ENCODE measurements at regions not wholly inside any gene's neighbourhood (a gene's known extent, or its start where the extent isn't known, plus 50 kb on each side); places are given as distances from the start of the nearest gene placed in this dataset.

DNA sequence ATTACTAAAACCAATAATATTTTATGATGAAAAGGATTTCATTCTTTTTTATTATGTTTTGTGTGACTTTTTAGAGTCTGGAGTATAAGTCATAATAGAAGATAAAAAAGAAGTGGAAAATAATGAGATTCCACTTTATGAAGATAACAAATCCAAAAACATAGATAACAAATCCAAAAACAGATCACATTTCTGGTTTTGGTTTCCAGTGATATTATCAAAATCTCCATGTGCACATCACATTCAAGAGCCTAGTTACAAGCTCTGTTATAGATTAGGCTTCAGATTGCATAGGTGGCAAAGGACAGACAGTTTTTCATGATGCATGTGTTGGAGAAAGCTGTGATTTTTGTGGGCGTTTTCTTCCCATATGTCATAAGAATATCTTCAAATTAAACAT lies 648.2 kb downstream of the STK39 start:
- H3K36me3 ChIP-seq: no peaks in the 10 kb centered on the region
- no peaks in the 10 kb centered on the region for H3K27me3 ChIP-seq
- H3K4me3 ChIP-seq: no peak overlapping the region
- no peaks in the 10 kb centered on the region for H3K4me1 ChIP-seq
- no peak for DNase-seq
- in situ Hi-C loops (cut with MboI; ENCODE audit: low pct_ligation_motif_present in 1 of 4, low pct_unique_long_range_greater_than_20kb in 1 of 4, low sequenced_read_pairs in 3 of 4): no loop called here
- no peaks in the 10 kb centered on the region for H3K9me3 ChIP-seq
- intact Hi-C loops (cut with DNase I; ENCODE audit: low total_unique reads): no loop called here
- H3K27ac ChIP-seq: no peak overlapping the region
- TF ChIP-seq EP300 (IDR thresholded peaks at IDR 0.05; ENCODE audit: low read depth) (no peak), POLR2AphosphoS5 (IDR thresholded peaks at IDR 0.05) (no peak), POLR2A (IDR thresholded peaks at IDR 0.05) (no peak)
- TF ChIP-seq, protein P1, sequence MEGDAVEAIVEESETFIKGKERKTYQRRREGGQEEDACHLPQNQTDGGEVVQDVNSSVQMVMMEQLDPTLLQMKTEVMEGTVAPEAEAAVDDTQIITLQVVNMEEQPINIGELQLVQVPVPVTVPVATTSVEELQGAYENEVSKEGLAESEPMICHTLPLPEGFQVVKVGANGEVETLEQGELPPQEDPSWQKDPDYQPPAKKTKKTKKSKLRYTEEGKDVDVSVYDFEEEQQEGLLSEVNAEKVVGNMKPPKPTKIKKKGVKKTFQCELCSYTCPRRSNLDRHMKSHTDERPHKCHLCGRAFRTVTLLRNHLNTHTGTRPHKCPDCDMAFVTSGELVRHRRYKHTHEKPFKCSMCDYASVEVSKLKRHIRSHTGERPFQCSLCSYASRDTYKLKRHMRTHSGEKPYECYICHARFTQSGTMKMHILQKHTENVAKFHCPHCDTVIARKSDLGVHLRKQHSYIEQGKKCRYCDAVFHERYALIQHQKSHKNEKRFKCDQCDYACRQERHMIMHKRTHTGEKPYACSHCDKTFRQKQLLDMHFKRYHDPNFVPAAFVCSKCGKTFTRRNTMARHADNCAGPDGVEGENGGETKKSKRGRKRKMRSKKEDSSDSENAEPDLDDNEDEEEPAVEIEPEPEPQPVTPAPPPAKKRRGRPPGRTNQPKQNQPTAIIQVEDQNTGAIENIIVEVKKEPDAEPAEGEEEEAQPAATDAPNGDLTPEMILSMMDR (IDR thresholded peaks at IDR 0.05): no peak
- 69 to 75% methylated on average over 1 of the region's 1 CpG for WGBS, 2 donors (ENCODE audit: low coverage in 1 of 2)

DNA sequence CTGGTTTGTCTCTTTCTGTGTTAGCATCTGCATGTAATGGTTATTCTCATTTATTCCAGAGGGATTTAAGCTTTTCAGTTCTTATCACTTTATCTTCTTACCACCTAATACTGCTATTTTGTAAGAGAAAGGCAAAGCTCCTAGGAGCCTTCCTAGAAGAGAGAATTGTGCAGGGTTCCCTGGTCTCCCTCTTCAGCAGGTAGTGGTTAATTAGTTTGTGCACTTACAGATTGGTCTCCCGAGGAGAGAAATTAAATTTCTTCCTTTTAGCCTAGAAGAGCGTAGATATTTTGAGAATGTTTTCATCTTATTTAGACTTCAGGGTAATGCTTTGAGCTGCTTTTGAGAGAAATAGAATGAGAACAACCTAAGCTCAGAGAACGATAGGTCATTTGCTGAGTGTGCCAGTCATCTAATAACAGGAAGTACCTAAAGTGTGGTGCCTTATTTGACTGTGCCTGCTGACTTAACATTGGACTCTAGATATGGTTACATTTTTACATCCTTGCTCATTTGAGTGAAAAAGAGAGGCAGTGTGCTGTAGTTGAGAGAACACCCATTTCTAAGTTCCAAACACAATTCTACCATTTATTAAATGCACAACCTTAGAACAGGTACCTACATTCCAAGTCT lies 651.4 kb downstream of the STK39 start:
- TF ChIP-seq POLR2A (IDR thresholded peaks at IDR 0.05) (no peak), POLR2AphosphoS5 (IDR thresholded peaks at IDR 0.05) (no peak), EP300 (IDR thresholded peaks at IDR 0.05; ENCODE audit: low read depth) (no peak)
- TF ChIP-seq, protein P1 (IDR thresholded peaks at IDR 0.05): no peak
- no peak for DNase-seq
- intact Hi-C loops (cut with DNase I; ENCODE audit: low total_unique reads): no loop called here
- no peak overlapping the region for H3K27ac ChIP-seq
- H3K4me1 ChIP-seq: no peaks in the 10 kb centered on the region
- H3K4me3 ChIP-seq: no peak overlapping the region
- 44 to 50% methylated on average over 3 of the region's 3 CpGs for WGBS, 2 donors (ENCODE audit: low coverage in 1 of 2)
- no peaks in the 10 kb centered on the region for H3K27me3 ChIP-seq
- H3K9me3 ChIP-seq: no peaks in the 10 kb centered on the region
- H3K36me3 ChIP-seq: no peaks in the 10 kb centered on the region
- in situ Hi-C loops (cut with MboI; ENCODE audit: low pct_ligation_motif_present in 1 of 4, low pct_unique_long_range_greater_than_20kb in 1 of 4, low sequenced_read_pairs in 3 of 4): no loop called here

DNA sequence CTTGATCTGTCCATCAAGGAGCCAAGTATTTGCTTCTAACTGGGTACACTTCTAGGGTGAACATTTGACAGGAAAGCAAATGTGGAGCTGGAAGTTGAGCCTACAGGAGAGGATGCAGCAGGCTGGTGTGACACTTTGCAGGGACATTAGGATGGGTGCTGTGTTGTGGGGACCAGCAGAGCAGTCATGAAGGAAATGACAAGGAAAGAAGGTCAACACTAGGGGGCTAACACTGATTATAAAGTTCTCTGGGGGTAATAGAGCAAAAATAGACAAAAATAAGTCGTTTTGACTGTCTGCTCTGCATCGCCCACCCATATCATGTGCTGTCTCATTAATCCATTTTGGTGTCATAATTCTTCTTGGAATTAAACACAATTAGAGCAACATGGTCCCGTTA lies 652.4 kb downstream of the STK39 start:
- H3K4me3 ChIP-seq: no peak overlapping the region
- no peaks in the 10 kb centered on the region for H3K4me1 ChIP-seq
- 79 to 88% methylated on average over 3 of the region's 3 CpGs for WGBS, 2 donors (ENCODE audit: low coverage in 1 of 2)
- H3K27ac ChIP-seq: no peak overlapping the region
- no peaks in the 10 kb centered on the region for H3K9me3 ChIP-seq
- intact Hi-C loops (cut with DNase I; ENCODE audit: low total_unique reads): no loop called here
- DNase-seq: no peak
- no peaks in the 10 kb centered on the region for H3K36me3 ChIP-seq
- TF ChIP-seq EP300 (IDR thresholded peaks at IDR 0.05; ENCODE audit: low read depth) (no peak), POLR2AphosphoS5 (IDR thresholded peaks at IDR 0.05) (no peak), POLR2A (IDR thresholded peaks at IDR 0.05) (no peak)
- TF ChIP-seq, protein P1 (IDR thresholded peaks at IDR 0.05): no peak
- no peaks in the 10 kb centered on the region for H3K27me3 ChIP-seq
- in situ Hi-C loops (cut with MboI; ENCODE audit: low pct_ligation_motif_present in 1 of 4, low pct_unique_long_range_greater_than_20kb in 1 of 4, low sequenced_read_pairs in 3 of 4): no loop called here

DNA sequence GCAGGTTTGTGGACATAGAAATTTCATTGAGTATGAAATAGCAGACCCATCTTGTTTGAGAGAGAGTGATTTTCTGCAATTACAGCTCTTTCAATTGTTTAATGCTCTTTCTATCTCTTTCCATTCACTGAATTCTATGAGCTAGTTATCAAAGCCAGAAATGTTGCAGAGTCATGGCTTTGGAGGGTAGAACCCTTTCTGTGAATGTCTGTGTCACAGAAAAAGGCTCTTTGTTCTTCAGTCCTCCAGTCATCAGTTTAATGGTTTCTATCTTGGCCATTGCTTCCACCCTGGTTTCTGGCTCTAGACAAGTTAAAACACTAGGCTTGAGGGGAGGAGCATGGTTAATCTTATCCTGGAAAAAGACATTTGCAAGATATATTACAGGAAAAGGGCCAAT lies 655.0 kb downstream of the STK39 start:
- TF ChIP-seq, protein P1 (IDR thresholded peaks at IDR 0.05): no peak
- TF ChIP-seq POLR2AphosphoS5 (IDR thresholded peaks at IDR 0.05) (no peak), EP300 (IDR thresholded peaks at IDR 0.05; ENCODE audit: low read depth) (no peak), POLR2A (IDR thresholded peaks at IDR 0.05) (no peak)
- Histone ChIP-seq H3K4me1 (no peaks in the 10 kb centered on the region), H3K36me3 (no peaks in the 10 kb centered on the region), H3K27me3 (no peaks in the 10 kb centered on the region), H3K9me3 (no peaks in the 10 kb centered on the region), H3K4me3 (no peak overlapping the region), H3K27ac (no peak overlapping the region)
- intact Hi-C loops (cut with DNase I; ENCODE audit: low total_unique reads): no loop called here
- DNase-seq: no peak
- in situ Hi-C loops (cut with MboI; ENCODE audit: low pct_ligation_motif_present in 1 of 4, low pct_unique_long_range_greater_than_20kb in 1 of 4, low sequenced_read_pairs in 3 of 4): no loop called here

Data from transverse colon (tissue), 4 donors.